IMR-90 (cell line): ENCODE measurements at regions not wholly inside any gene's neighbourhood (a gene's known extent, or its start where the extent isn't known, plus 50 kb on each side); places are given as distances from the start of the nearest gene placed in this dataset.

Experiments
- ATAC-seq: fragments of 200-7000 bp; cut with Tn5 transposase; 2 replicates; pipeline ENCODE4 v1.9.1; 2020; ENCODE audit warnings: low read depth, mild to moderate bottlenecking, moderate library complexity
- BruUV-seq: library from RNA; stranded (reverse); fragments of 400-500 nt; replicated peaks from 2 replicates; lab custom pipeline; 2021; lab: Mats Ljungman, UMichigan
- CTCF ChIA-PET: fragments of 300-600 bp; formaldehyde crosslinking; extraction: SDS; loops from one replicate; lab custom pipeline; 2021; ENCODE audit warnings: antibody characterized with exemption; lab: Yijun Ruan, JAX
- POLR2A ChIA-PET: fragments of 300-600 bp; sonication (Branson Sonifier 250); formaldehyde crosslinking; loops from one replicate; lab custom pipeline; 2022; ENCODE audit warnings: antibody characterized with exemption; ENCODE audit not compliant: unreplicated experiment; lab: Charles Lee
- DNase-seq: peaks from one replicate; pipeline ENCODE4 v3.0.0; 2013
- H2AFZ ChIP-seq: replicated peaks from 2 replicates; pipeline ENCODE3; 2013; ENCODE audit warnings: low read length, mild to moderate bottlenecking; ENCODE audit not compliant: poor library complexity
- H2AK5ac ChIP-seq: 2 replicates; pipeline ENCODE4 v1.6.1; 2013; ENCODE audit warnings: low read depth, low read length, inconsistent platforms
- H2AK9ac ChIP-seq: replicated peaks from 2 replicates; pipeline ENCODE3; 2013; ENCODE audit warnings: mild to moderate bottlenecking, low read depth, low read length, moderate library complexity; ENCODE audit not compliant: poor library complexity
- H2BK120ac ChIP-seq: 2 replicates; pipeline ENCODE4 v1.6.1; 2013; ENCODE audit warnings: low read depth, low read length, inconsistent platforms
- H2BK15ac ChIP-seq: 3 replicates; pipeline ENCODE4 v1.6.1; 2013; ENCODE audit warnings: low read depth, low read length, inconsistent platforms
- H2BK20ac ChIP-seq: 2 replicates; pipeline ENCODE4 v1.6.1; 2013; ENCODE audit warnings: low read depth, mild to moderate bottlenecking, inconsistent platforms, low read length, moderate library complexity
- H2BK5ac ChIP-seq: 2 replicates; pipeline ENCODE4 v1.6.1; 2013; ENCODE audit warnings: mild to moderate bottlenecking, low read depth, low read length, inconsistent platforms; ENCODE audit not compliant: poor library complexity, severe bottlenecking
- H3K14ac ChIP-seq: replicated peaks from 2 replicates; pipeline ENCODE4 v1.6.1; 2013; ENCODE audit warnings: low read depth, low read length, inconsistent platforms
- H3K18ac ChIP-seq: 2 replicates; pipeline ENCODE4 v1.6.1; 2013; ENCODE audit warnings: low read depth, low read length, control low read depth
- H3K23ac ChIP-seq: 2 replicates; pipeline ENCODE4 v1.6.1; 2013; ENCODE audit warnings: low read depth, low read length, inconsistent platforms
- H3K27ac ChIP-seq: 2 replicates; pipeline ENCODE4 v1.5.1; 2013; ENCODE audit warnings: mild to moderate bottlenecking, control low read depth, low read length; ENCODE audit not compliant: insufficient read depth
- H3K27me3 ChIP-seq: 2 replicates; pipeline ENCODE4 v1.6.1; 2013; ENCODE audit warnings: low read length; ENCODE audit not compliant: control insufficient read depth, insufficient read depth
- H3K36me3 ChIP-seq: 2 replicates; pipeline ENCODE4 v1.6.1; 2013; ENCODE audit warnings: low read length, mixed read lengths; ENCODE audit not compliant: control insufficient read depth, insufficient read depth
- H3K4ac ChIP-seq: 2 replicates; pipeline ENCODE4 v1.6.1; 2013; ENCODE audit warnings: low read depth, low read length, inconsistent platforms
- H3K4me1 ChIP-seq: 2 replicates; pipeline ENCODE4 v1.6.1; 2013; ENCODE audit warnings: low read length, mixed read lengths; ENCODE audit not compliant: control insufficient read depth, insufficient read depth
- H3K4me2 ChIP-seq: 2 replicates; pipeline ENCODE4 v1.6.1; 2013; ENCODE audit warnings: low read depth, mild to moderate bottlenecking, control low read depth, low read length, moderate library complexity
- H3K4me3 ChIP-seq: 2 replicates; pipeline ENCODE4 v1.5.1; 2013; ENCODE audit warnings: low read depth, mild to moderate bottlenecking, control low read depth, low read length, moderate library complexity; ENCODE audit not compliant: insufficient read depth
- H3K56ac ChIP-seq: 2 replicates; pipeline ENCODE4 v1.6.1; 2013; ENCODE audit warnings: low read length, inconsistent platforms; ENCODE audit not compliant: insufficient read depth; ENCODE audit errors: extremely low read depth
- H3K79me1 ChIP-seq, 2 experiments: 2 replicates each; pipeline ENCODE4 v1.6.1; 2013; ENCODE audit warnings: low read length in 2 of 2, inconsistent platforms in 1 of 2, low read depth in 1 of 2
- H3K9ac ChIP-seq: 2 replicates; pipeline ENCODE4 v1.6.1; 2013; ENCODE audit warnings: low read depth, low read length, control low read depth
- H3K9me1 ChIP-seq: 2 replicates; pipeline ENCODE4 v1.6.1; 2013; ENCODE audit warnings: low read length, inconsistent platforms; ENCODE audit not compliant: insufficient read depth
- H3K9me3 ChIP-seq: 2 replicates; pipeline ENCODE4 v1.6.1; 2013; ENCODE audit warnings: low read length; ENCODE audit not compliant: control insufficient read depth, insufficient read depth
- H4K20me1 ChIP-seq: 2 replicates; pipeline ENCODE4 v1.6.1; 2013; ENCODE audit warnings: low read length, inconsistent platforms; ENCODE audit not compliant: insufficient read depth
- H4K5ac ChIP-seq: 2 replicates; pipeline ENCODE4 v1.6.1; 2013; ENCODE audit warnings: mild to moderate bottlenecking, low read depth, low read length, control low read depth
- H4K8ac ChIP-seq, 2 experiments: 2 replicates each; pipeline ENCODE4 v1.6.1; 2013; ENCODE audit warnings: low read depth in 2 of 2, low read length in 2 of 2, control low read depth in 1 of 2, inconsistent platforms in 1 of 2
- H4K91ac ChIP-seq: 2 replicates; pipeline ENCODE4 v1.6.1; 2013; ENCODE audit warnings: low read depth, low read length, inconsistent platforms; ENCODE audit not compliant: insufficient read depth
- BHLHE40 ChIP-seq: fragments of 150-350 bp; IDR thresholded peaks from 2 replicates; pipeline ENCODE4 v1.6.1; 2016; ENCODE audit warnings: mild to moderate bottlenecking, low read depth, low read length
- CEBPB ChIP-seq: IDR thresholded peaks from 2 replicates; pipeline ENCODE4 v1.6.1; 2012; ENCODE audit warnings: low read depth, low read length, improper control_type of control experiment
- CHD1 ChIP-seq: IDR thresholded peaks from 2 replicates; pipeline ENCODE4 v1.6.1; 2012; ENCODE audit warnings: low read depth, low read length, improper control_type of control experiment
- FOS ChIP-seq: fragments of 150-350 bp; IDR thresholded peaks from 2 replicates; pipeline ENCODE4 v1.6.1; 2016; ENCODE audit warnings: low read depth, low read length
- MAFK ChIP-seq: IDR thresholded peaks from 2 replicates; pipeline ENCODE4 v1.6.1; 2012; ENCODE audit warnings: low read depth, low read length, improper control_type of control experiment
- MAZ ChIP-seq: IDR thresholded peaks from 2 replicates; pipeline ENCODE4 v1.6.1; 2012; ENCODE audit warnings: low read depth, mild to moderate bottlenecking, low read length, improper control_type of control experiment, moderate library complexity, borderline replicate concordance
- MXI1 ChIP-seq: IDR thresholded peaks from 2 replicates; pipeline ENCODE4 v1.6.1; 2012; ENCODE audit warnings: low read depth, mild to moderate bottlenecking, low read length, moderate library complexity, borderline replicate concordance
- NFE2L2 ChIP-seq: fragments of 150-350 bp; IDR thresholded peaks from 2 replicates; pipeline ENCODE4 v1.6.1; 2016; ENCODE audit warnings: low read depth, mild to moderate bottlenecking, low read length
- RAD21 ChIP-seq: IDR thresholded peaks from 2 replicates; pipeline ENCODE4 v1.6.1; 2012; ENCODE audit warnings: low read length, improper control_type of control experiment
- RFX5 ChIP-seq: IDR thresholded peaks from 2 replicates; pipeline ENCODE4 v1.8.0; 2012; ENCODE audit warnings: low read depth, mild to moderate bottlenecking, low read length, moderate library complexity
- SMC3 ChIP-seq: fragments of 150-350 bp; IDR thresholded peaks from 2 replicates; pipeline ENCODE4 v1.6.1; 2016; ENCODE audit warnings: low read depth, mild to moderate bottlenecking, antibody characterized with exemption, low read length, moderate library complexity
- WGBS, 2 experiments: methylation state at CpG; one replicate each; pipeline versions ENCODE4 v1.1.5 to v1.1.7; 2013; ENCODE audit warnings: missing lambda C conversion rate in 2 of 2; ENCODE audit not compliant: insufficient read length in 1 of 2; ENCODE audit errors: extremely low coverage in 2 of 2; 5-methylcytosine and 5-hydroxymethylcytosine counted together
- dilution Hi-C: fragments of 300-500 bp; cut with HindIII; formaldehyde crosslinking; loops from one replicate; pipeline ENCODE4 v1.14.3; 2018; ENCODE audit warnings: low sequenced_read_pairs; ENCODE audit not compliant: unreplicated experiment
- in situ Hi-C: fragments of 300-500 bp; cut with MboI; formaldehyde crosslinking; loops from 3 replicates; pipeline ENCODE4 v1.14.3; 2019; ENCODE audit warnings: low sequenced_read_pairs, inconsistent platforms, mixed read lengths
- intact Hi-C: fragments of 100-400 bp; cut with micrococcal nuclease; formaldehyde crosslinking; loops from 2 replicates; pipeline ENCODE4 v1.10.0; 2022
- TF ChIP-seq, protein P1 (sequence below): fragments of 150-350 bp; IDR thresholded peaks from 2 replicates; pipeline ENCODE4 v1.6.1; 2017; ENCODE audit warnings: mild to moderate bottlenecking, antibody characterized with exemption, low read length, low read depth
- TF ChIP-seq, protein P2 (sequence below): conservative IDR thresholded peaks from 2 replicates; pipeline ENCODE4 v1.5.1; 2012; ENCODE audit warnings: mild to moderate bottlenecking, low read depth, low read length, improper control_type of control experiment
- TF ChIP-seq, protein P3 (sequence below): fragments of 150-350 bp; IDR thresholded peaks from 2 replicates; pipeline ENCODE4 v1.6.1; 2016; ENCODE audit warnings: low read depth, mild to moderate bottlenecking, low read length, moderate library complexity, borderline replicate concordance

DNA sequence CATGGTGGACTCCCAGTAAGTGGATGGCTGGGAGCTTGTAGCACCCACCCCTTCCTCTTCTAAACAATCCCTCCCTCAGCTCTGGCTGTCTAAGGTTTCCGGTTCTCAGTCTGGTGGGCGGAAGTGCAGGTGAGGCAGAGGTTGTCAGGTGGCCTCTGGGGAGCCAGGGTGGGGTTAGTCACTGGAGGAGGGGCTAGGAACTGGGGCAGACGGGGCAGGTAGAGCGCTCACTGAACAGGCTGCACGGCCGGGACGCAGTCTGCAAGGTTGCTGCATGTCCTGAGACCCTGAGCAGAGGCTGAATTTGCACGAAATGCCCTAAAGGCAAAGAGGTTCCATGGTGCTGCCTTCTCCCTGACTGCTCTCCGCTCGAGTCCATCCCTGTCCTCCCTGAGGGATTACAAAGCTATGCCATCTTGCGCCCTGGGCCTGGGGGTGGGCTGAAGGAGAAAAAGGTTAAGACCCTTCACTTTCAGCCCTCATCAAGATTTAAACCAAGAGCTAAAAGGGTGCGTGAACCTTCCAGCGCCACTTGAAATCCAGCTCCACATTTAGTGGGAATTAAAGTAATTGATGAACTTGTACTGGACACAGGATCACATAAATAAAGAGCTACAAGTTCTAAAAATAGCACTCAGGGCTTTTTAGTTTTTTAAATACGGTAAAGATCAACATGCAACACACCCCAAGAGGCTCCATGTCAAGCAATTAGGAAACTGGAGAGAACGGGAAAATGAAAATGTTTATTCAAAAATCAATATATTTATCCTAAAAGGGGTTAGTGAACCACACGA lies 62.3 kb upstream of the CTBP2 start:
- Histone ChIP-seq H3K27me3 (peaks cover 18% of the 10 kb centered on the region; the same call in 1 of the 2 replicates), H3K18ac (no peak overlapping the region), H3K4me2 (no peak overlapping the region), H2AK5ac (no peak overlapping the region), H3K9me3 (no peaks in the 10 kb centered on the region), H2BK20ac (no peak overlapping the region), H3K4me3 (no peak overlapping the region), H2BK120ac (no peak overlapping the region), H3K56ac (no peak overlapping the region), H3K23ac (no peak overlapping the region), H3K4ac (no peak overlapping the region), H4K20me1 (no peaks in the 10 kb centered on the region), H3K14ac (no peak overlapping the region), H4K5ac (no peak overlapping the region), H2BK5ac (no peak overlapping the region), H2AK9ac (no peak overlapping the region), H3K9ac (no peak overlapping the region), H2BK15ac (no peak overlapping the region), H4K91ac (no peak overlapping the region), H3K27ac (no peak overlapping the region), H2AFZ (no peak overlapping the region), H3K4me1 (no peaks in the 10 kb centered on the region), H4K8ac (no peak overlapping the region), H3K36me3 (no peaks in the 10 kb centered on the region), H3K79me1 (no peaks in the 10 kb centered on the region), H3K9me1 (0 out of 2 replicates have a peak, but pooled peaks cover 3% of the 10 kb centered on the region)
- DNase-seq (no peak), ATAC-seq (no peak)
- WGBS, 2 experiments = 75% methylated on average over 6 of the region's 16 CpGs; no CpG with 5 or more reads in 1 of the 2 experiments
- dilution Hi-C loops (no loop called here), intact Hi-C loops (no loop called here), in situ Hi-C loops (no loop called here)
- POLR2A ChIA-PET = no interaction called here
- BruUV-seq = no TSS peak
- TF ChIP-seq RFX5 (no peak), FOS (no peak), NFE2L2 (no peak), BHLHE40 (no peak), MXI1 (no peak), RAD21 (no peak), CEBPB (no peak), MAFK (no peak), MAZ (no peak), SMC3 (no peak), CHD1 (no peak)
- TF ChIP-seq, protein P1, sequence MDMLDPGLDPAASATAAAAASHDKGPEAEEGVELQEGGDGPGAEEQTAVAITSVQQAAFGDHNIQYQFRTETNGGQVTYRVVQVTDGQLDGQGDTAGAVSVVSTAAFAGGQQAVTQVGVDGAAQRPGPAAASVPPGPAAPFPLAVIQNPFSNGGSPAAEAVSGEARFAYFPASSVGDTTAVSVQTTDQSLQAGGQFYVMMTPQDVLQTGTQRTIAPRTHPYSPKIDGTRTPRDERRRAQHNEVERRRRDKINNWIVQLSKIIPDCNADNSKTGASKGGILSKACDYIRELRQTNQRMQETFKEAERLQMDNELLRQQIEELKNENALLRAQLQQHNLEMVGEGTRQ = no peak
- TF ChIP-seq, protein P2, sequence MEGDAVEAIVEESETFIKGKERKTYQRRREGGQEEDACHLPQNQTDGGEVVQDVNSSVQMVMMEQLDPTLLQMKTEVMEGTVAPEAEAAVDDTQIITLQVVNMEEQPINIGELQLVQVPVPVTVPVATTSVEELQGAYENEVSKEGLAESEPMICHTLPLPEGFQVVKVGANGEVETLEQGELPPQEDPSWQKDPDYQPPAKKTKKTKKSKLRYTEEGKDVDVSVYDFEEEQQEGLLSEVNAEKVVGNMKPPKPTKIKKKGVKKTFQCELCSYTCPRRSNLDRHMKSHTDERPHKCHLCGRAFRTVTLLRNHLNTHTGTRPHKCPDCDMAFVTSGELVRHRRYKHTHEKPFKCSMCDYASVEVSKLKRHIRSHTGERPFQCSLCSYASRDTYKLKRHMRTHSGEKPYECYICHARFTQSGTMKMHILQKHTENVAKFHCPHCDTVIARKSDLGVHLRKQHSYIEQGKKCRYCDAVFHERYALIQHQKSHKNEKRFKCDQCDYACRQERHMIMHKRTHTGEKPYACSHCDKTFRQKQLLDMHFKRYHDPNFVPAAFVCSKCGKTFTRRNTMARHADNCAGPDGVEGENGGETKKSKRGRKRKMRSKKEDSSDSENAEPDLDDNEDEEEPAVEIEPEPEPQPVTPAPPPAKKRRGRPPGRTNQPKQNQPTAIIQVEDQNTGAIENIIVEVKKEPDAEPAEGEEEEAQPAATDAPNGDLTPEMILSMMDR = no peak
- TF ChIP-seq, protein P3, sequence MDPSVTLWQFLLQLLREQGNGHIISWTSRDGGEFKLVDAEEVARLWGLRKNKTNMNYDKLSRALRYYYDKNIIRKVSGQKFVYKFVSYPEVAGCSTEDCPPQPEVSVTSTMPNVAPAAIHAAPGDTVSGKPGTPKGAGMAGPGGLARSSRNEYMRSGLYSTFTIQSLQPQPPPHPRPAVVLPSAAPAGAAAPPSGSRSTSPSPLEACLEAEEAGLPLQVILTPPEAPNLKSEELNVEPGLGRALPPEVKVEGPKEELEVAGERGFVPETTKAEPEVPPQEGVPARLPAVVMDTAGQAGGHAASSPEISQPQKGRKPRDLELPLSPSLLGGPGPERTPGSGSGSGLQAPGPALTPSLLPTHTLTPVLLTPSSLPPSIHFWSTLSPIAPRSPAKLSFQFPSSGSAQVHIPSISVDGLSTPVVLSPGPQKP = no peak
- CTCF ChIA-PET = no interaction called here
